HFF-Myc (cell line): ENCODE measurements at regions not wholly inside any gene's neighbourhood (a gene's known extent, or its start where the extent isn't known, plus 50 kb on each side); places are given as distances from the start of the nearest gene placed in this dataset.
"Not testable (repeated sequence)": the region's sequence is repeated elsewhere in the genome, so short reads cannot be mapped to it uniquely, and the experiment has no call there.

ENCODE experiments used
- DNase-seq: peaks from one replicate; pipeline ENCODE4 v3.0.0-alpha.2; 2011; ENCODE audit warnings: low read depth; ENCODE audit errors: extremely low read depth
- H3K4me3 ChIP-seq: replicated peaks from 2 replicates; pipeline ENCODE4 v1.5.1; 2011; ENCODE audit warnings: low read depth, mild to moderate bottlenecking, control low read depth, low read length
- TF ChIP-seq, protein P1 (sequence below): IDR thresholded peaks from 2 replicates; pipeline ENCODE4 v1.5.1; 2012; ENCODE audit warnings: mild to moderate bottlenecking, low read depth, low read length, control low read depth; ENCODE audit errors: missing control alignments

DNA sequence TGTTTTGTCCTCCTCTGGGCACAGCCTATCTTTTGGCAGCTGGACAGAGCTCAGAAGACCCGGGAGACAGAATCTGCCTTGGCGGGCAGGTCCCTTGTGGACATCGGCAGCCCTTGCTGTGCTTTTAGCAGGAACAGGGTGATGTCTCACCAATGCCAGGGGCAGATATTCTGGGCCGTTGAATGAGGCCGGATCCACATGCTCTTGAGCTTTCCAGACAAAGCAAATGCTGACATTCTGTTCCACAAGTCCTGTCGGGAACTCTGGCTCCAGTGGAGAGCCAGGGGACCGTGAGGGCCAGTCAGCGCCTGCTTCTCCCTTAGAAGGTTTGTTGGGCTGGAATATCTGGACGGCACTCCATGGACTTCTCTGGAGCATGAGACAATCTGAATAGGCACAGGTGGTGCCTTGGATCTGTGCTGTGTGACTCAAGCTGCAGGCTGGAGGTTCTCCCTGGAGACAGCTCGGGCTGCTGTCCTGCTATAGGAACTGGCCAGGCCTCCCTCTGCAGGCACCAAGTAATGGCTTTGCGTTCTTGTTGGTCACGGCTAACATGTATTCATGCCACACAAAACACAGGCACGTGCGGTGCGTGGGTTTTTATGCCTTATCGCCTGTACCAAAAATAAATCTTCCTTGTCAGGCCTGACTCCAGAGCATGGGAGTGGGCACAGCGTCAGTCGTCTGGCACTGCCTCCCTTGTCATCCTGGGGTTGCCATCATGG is 80.3 kb downstream of the GADD45G start:
- TF ChIP-seq, protein P1, sequence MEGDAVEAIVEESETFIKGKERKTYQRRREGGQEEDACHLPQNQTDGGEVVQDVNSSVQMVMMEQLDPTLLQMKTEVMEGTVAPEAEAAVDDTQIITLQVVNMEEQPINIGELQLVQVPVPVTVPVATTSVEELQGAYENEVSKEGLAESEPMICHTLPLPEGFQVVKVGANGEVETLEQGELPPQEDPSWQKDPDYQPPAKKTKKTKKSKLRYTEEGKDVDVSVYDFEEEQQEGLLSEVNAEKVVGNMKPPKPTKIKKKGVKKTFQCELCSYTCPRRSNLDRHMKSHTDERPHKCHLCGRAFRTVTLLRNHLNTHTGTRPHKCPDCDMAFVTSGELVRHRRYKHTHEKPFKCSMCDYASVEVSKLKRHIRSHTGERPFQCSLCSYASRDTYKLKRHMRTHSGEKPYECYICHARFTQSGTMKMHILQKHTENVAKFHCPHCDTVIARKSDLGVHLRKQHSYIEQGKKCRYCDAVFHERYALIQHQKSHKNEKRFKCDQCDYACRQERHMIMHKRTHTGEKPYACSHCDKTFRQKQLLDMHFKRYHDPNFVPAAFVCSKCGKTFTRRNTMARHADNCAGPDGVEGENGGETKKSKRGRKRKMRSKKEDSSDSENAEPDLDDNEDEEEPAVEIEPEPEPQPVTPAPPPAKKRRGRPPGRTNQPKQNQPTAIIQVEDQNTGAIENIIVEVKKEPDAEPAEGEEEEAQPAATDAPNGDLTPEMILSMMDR: no peak
- no peak for DNase-seq

DNA sequence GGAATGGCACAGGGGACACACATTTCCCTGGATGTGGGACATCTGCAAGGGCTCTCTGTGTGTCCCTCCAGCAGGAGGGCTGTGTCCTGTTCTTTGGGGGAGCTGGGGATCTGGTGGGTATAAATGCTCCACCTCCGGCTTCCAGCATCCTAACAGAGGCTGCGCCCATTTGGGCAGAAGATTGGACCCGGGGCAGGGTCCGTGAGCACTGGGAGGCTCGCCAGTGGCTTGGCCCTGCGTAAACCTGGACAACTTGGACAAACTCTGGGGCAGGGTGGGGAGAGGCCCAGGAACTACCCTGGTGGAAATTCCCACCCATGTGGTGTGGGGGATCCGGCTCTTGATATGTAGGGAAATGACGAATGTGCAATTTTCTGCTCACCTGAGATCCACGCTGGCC is 80.9 kb downstream of the GADD45G start:
- H3K4me3 ChIP-seq: no peak overlapping the region
- DNase-seq: no peak
- TF ChIP-seq, protein P1: no peak

More for the DNA sequence above, 80.3 kb downstream of the GADD45G start:
- no peak overlapping the region for H3K4me3 ChIP-seq

DNA sequence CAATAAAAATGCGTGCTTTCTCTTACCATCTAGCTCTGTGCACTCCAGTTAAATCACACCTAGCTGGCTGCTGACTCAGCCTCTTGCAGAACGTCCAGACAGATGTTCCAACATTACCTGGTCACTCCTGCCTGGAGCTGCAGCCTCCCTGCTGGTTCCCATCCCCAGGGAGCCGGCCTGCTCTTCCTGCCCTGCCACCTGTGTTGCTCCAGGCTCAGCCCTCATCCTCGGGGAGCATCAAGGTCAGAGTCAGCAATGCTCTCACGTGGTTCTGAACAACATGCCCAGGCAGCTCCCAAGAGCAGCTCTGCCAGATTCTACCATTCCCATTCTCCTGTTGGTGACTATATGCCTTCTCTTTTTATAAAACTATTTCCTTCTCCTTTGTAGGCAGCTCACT is 81.3 kb downstream of the GADD45G start:
- no peak overlapping the region for H3K4me3 ChIP-seq
- TF ChIP-seq, protein P1: no peak
- no peak for DNase-seq

DNA sequence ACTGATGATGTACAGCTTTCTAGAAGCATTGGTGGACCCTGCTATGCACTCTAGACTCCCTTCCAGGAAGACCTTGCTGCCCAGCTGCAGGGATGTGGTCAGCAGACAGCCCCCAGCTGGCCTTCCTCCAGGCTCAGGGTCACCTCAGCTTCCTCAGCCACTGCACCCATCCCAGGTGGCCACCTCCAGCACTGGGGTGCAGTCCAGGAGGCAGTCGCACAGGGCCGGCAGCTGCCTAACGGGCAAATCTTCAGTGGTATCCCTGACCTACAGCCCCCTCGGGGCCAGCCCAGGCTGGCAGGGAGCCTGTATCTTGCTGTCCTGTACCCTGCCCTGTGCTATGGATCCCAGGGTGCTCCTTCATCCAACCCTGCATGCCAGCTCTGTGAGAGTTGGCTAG is 81.8 kb downstream of the GADD45G start:
- DNase-seq: no peak
- H3K4me3 ChIP-seq: no peak overlapping the region
- TF ChIP-seq, protein P1: no peak

DNA sequence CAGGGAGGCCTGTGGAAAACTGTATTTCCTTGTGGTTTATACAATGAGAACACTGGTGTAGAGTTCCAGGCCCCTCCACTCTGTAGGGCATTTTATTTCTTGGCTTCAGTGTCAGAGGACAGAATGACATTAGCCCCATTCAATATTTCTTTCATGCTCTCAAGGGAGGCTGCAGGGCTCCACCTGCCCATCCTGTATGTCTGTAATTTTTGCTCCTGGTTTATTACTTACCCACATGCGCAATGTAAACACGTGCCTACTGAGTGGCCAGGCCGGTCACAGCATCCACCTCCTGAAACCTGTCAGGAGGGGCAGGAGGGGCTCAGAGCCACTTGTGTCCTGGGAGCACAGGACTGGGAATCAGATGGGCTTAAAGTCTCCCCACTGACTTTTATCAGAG is 82.4 kb downstream of the GADD45G start:
- DNase-seq: no peak
- TF ChIP-seq, protein P1: no peak

DNA sequence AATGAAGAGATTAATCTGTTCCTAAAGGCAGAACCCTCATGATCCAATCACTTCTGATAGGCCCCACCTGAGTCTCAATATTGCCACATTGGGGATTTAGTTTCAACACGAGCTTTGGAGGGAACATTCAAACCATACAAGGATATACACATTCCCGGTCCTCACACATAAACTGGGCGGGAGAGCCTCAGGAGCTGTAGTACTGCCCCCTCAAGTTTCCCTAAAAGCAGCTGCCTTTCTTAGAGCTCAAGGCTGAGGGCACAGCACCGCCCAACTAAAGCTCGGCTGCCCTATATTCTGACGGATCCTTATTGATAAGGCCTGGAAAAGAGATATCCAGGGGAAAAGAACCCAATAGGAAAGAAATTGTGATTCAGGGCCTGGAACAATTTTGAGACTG is 83.0 kb downstream of the GADD45G start:
- TF ChIP-seq, protein P1: no peak
- no peak overlapping the region for H3K4me3 ChIP-seq
- no peak for DNase-seq

More for the DNA sequence above, 82.4 kb downstream of the GADD45G start:
- H3K4me3 ChIP-seq: no peak overlapping the region

DNA sequence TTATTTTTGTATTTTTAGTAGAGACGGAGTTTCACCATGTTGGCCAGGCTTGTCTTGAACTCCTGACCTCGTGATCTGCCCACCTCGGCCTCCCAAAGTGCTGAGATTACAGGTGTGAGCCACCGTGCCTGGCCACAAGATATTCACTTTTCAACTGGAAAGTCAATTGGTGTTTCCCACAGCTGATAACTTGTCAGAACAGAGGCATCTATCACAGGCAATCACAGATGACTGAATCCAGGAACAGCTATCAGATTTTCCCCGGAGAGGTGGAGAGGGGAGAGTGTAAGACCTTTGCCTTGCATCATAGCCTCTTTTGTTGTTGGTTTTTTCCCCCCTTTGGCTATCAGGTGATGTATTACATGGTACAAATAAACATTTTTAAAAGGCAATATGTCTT is 84.5 kb downstream of the GADD45G start:
- not testable (repeated sequence) for DNase-seq, H3K4me3 ChIP-seq
